ENCODE measurements at regions not wholly inside any gene's neighbourhood (a gene's known extent, or its start where the extent isn't known, plus 50 kb on each side); places are given as distances from the start of the nearest gene placed in this dataset.

GRCh38 chr11:19352771-19353160 lies 112.0 kb upstream of the E2F8 start:
- no peak overlapping the region for H3K4me3 ChIP-seq (replicated peaks in 1 of 2; ENCODE audit: low read depth in 2 of 2, low read length in 2 of 2)
- no peak for DNase-seq (ENCODE audit: low read depth in 2 of 2)
- TF ChIP-seq, protein P1, sequence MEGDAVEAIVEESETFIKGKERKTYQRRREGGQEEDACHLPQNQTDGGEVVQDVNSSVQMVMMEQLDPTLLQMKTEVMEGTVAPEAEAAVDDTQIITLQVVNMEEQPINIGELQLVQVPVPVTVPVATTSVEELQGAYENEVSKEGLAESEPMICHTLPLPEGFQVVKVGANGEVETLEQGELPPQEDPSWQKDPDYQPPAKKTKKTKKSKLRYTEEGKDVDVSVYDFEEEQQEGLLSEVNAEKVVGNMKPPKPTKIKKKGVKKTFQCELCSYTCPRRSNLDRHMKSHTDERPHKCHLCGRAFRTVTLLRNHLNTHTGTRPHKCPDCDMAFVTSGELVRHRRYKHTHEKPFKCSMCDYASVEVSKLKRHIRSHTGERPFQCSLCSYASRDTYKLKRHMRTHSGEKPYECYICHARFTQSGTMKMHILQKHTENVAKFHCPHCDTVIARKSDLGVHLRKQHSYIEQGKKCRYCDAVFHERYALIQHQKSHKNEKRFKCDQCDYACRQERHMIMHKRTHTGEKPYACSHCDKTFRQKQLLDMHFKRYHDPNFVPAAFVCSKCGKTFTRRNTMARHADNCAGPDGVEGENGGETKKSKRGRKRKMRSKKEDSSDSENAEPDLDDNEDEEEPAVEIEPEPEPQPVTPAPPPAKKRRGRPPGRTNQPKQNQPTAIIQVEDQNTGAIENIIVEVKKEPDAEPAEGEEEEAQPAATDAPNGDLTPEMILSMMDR (IDR thresholded peaks at IDR 0.05; ENCODE audit: low read depth, low read length) = no peak

DNA sequence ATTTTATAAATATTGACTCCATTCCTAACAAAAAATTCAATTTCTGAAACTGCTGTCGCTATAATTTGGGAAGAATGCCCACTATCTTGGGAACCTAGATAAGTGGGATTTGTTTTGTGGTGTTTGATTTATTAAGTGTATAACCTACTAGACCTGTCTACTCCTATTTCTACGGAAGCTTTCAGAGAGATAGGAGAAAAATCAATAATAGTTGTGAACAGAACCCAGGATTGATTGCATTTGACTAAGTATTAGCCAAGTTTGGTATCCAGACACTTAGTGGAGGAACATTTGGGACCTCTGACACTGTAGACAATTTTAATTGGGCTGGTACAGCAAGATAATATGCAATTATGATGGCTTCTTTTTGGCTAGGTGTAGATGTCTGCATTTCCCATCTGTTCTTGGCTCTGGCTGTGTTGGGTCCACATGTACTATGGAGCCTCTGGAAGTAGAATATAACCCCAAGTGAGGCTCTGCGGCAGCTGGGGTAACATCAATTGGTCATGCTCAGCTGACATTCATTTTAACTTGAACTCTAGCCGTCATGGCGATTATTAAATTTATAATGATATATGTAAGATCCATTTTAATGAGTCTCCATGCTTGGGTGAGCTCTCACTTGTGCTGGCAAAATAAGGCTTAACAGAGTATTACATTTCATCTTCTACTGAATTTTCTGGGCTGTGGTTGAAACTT lies 111.5 kb upstream of the E2F8 start:
- H3K4me3 ChIP-seq (replicated peaks in 1 of 2; ENCODE audit: low read depth in 2 of 2, low read length in 2 of 2) = no peak overlapping the region
- TF ChIP-seq, protein P1 (IDR thresholded peaks at IDR 0.05; ENCODE audit: low read depth, low read length) = no peak
- no peak for DNase-seq (ENCODE audit: low read depth in 2 of 2)

GRCh38 chr11:19351426-19351825 lies 110.7 kb upstream of the E2F8 start:
- no peak overlapping the region for H3K4me3 ChIP-seq (replicated peaks in 1 of 2; ENCODE audit: low read depth in 2 of 2, low read length in 2 of 2)
- TF ChIP-seq, protein P1 (IDR thresholded peaks at IDR 0.05; ENCODE audit: low read depth, low read length) = no peak
- no peak for DNase-seq (ENCODE audit: low read depth in 2 of 2)

DNA sequence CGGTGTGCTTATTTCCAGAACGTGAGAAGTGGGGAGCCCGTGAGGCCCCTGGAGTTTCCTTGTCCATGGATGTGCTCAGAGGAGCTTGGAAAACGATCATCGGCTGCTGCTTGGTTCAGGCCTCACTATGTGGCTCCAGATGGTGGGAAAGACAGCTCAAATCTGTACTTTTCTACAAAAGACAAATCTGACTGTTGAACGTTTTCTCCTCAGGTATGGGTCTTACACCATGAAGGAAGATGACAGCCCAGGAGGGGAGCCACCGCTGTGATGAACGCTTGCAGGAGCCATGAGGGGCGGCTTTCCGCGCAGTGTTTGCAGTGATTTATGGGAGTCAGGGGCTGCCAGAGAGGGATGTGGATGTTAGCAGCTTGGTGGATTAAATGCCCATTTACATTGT lies 109.4 kb upstream of the E2F8 start:
- no peak for DNase-seq (ENCODE audit: low read depth in 2 of 2)
- no peak overlapping the region for H3K4me3 ChIP-seq (replicated peaks in 1 of 2; ENCODE audit: low read depth in 2 of 2, low read length in 2 of 2)
- TF ChIP-seq, protein P1 (IDR thresholded peaks at IDR 0.05; ENCODE audit: low read depth, low read length) = no peak

DNA sequence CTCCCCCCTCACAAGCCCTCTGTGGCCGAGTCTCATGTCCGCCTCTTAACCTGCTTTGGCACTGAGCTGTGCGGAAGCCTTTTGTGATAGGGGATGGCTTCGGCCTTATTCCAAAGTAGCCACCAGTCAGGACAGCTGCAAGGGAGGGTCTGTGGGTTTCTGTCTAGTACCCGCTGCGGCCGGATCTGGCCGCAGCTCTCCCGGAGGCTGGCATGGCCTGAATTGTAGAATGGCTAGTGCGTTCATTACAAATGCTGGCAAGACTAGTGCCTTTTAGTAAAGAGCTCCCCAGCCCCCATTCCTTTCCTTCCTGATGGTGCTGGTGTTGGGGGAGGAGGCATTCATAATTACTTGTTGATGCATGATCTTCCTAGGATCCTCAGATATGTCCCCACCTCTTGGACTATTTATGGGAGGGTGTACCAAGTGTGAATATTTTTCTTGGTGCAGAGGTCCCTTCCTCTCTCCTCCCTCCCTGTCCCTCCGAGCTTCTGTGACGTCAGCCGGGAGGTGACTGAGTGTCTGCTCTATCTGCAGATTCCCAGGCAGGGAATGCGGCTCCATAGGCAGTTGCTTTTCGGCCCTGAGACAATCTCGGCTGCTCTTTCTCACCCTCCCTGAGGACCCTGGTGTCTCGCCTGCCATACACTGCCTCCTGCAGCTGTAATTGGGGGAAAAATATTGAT lies 108.7 kb upstream of the E2F8 start:
- DNase-seq (ENCODE audit: low read depth in 2 of 2) = peak in 1 of 2 donors; percentile 46
- H3K4me3 ChIP-seq (replicated peaks in 1 of 2; ENCODE audit: low read depth in 2 of 2, low read length in 2 of 2) = no peak overlapping the region
- TF ChIP-seq, protein P1 (IDR thresholded peaks at IDR 0.05; ENCODE audit: low read depth, low read length) = no peak

DNA sequence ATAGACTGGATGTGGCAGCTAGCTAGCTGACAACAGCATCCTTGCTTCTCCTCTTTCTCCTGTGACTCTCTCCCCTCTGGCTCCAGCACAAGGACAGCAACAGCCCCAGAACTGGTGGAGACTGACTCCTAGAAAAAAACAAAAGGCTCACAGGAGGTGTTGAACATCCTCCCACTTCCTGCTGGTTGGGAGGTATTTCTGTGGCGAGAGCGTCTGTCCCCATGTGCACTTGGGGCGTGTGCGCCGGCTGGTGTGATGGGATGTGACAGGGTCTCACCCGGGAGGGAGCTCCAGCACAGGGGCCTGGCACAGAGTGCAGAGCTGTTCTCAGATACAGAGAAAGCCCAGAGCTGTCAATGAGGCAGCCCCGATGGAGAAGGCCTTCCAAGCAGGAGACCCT lies 107.2 kb upstream of the E2F8 start:
- DNase-seq (ENCODE audit: low read depth in 2 of 2) = peak; percentile 28 to 46
- no peak overlapping the region for H3K4me3 ChIP-seq (replicated peaks in 1 of 2; ENCODE audit: low read depth in 2 of 2, low read length in 2 of 2)
- TF ChIP-seq, protein P1 (IDR thresholded peaks at IDR 0.05; ENCODE audit: low read depth, low read length) = no peak
